Loucy (cell line): ENCODE measurements at regions not wholly inside any gene's neighbourhood (a gene's known extent, or its start where the extent isn't known, plus 50 kb on each side); places are given as distances from the start of the nearest gene placed in this dataset.

ENCODE experiments used
- CTCF ChIP-seq: fragments of 200-600 bp; sonication (generic); conservative IDR thresholded peaks from 2 replicates; pipeline ENCODE4 v1.5.1; 2014; ENCODE audit warnings: mild to moderate bottlenecking, antibody characterized with exemption, low read length
- EZH2phosphoT487 ChIP-seq: fragments of 200-600 bp; IDR thresholded peaks from 2 replicates; pipeline ENCODE4 v1.6.1; 2018; ENCODE audit warnings: antibody characterized with exemption, mild to moderate bottlenecking, moderate library complexity, borderline replicate concordance

- TF ChIP-seq CTCF (no peak), EZH2phosphoT487 (no peak)
These were observed 65.8 kb downstream of the DUSP6 start for GRCh38 chr12:89286501-89286900.
